HG02571 (cell line): ENCODE measurements at regions not wholly inside any gene's neighbourhood (a gene's known extent, or its start where the extent isn't known, plus 50 kb on each side); places are given as distances from the start of the nearest gene placed in this dataset.

Source experiments
- ATAC-seq: cut with Tn5 transposase; IDR thresholded peaks from one replicate; pipeline ENCODE4 v1.9.1; 2021; ENCODE audit warnings: mild to moderate bottlenecking, moderate library complexity; ENCODE audit not compliant: unreplicated experiment

GRCh38 chr18:41482501-41482900, 472.5 kb upstream of the PIK3C3 start:
- no peak for ATAC-seq

GRCh38 chr18:41466436-41467160, 488.4 kb upstream of the PIK3C3 start:
- ATAC-seq = no peak

GRCh38 chr18:41465386-41465785, 489.6 kb upstream of the PIK3C3 start:
- no peak for ATAC-seq

- no peak for ATAC-seq
Measured at GRCh38 chr18:41464278-41464677, 490.8 kb upstream of the PIK3C3 start.

GRCh38 chr18:41462946-41463345, 492.1 kb upstream of the PIK3C3 start:
- no peak for ATAC-seq

- ATAC-seq = no peak
Measured at GRCh38 chr18:41461114-41461513, 493.9 kb upstream of the PIK3C3 start.

GRCh38 chr18:41459656-41460055, 495.4 kb upstream of the PIK3C3 start:
- ATAC-seq = no peak

GRCh38 chr18:41458376-41458775, 496.7 kb upstream of the PIK3C3 start:
- no peak for ATAC-seq

- no peak for ATAC-seq
Measured at GRCh38 chr18:41457765-41458326, 497.2 kb upstream of the PIK3C3 start.

- no peak for ATAC-seq
Measured at GRCh38 chr18:41456831-41457230, 498.2 kb upstream of the PIK3C3 start.

- no peak for ATAC-seq
Measured at GRCh38 chr18:41449612-41450011, 505.4 kb upstream of the PIK3C3 start.

GRCh38 chr18:41444943-41445342, 510.1 kb upstream of the PIK3C3 start:
- no peak for ATAC-seq

- no peak for ATAC-seq
Measured at GRCh38 chr18:41436772-41437171, 518.3 kb upstream of the PIK3C3 start.

GRCh38 chr18:41418598-41418997, 536.4 kb upstream of the PIK3C3 start:
- no peak for ATAC-seq

- ATAC-seq = no peak
Measured at GRCh38 chr18:41416044-41416443, 539.0 kb upstream of the PIK3C3 start.

- ATAC-seq = no peak
Measured at GRCh38 chr18:41410006-41410405, 545.0 kb upstream of the PIK3C3 start.

GRCh38 chr18:41406834-41407233, 548.2 kb upstream of the PIK3C3 start:
- ATAC-seq = no peak

GRCh38 chr18:41396861-41397260, 558.2 kb upstream of the PIK3C3 start:
- ATAC-seq = no peak

- ATAC-seq = no peak
Measured at GRCh38 chr18:41396211-41396610, 558.8 kb upstream of the PIK3C3 start.

- no peak for ATAC-seq
Measured at GRCh38 chr18:41395695-41396094, 559.3 kb upstream of the PIK3C3 start.

GRCh38 chr18:41391616-41392595, 563.1 kb upstream of the PIK3C3 start:
- ATAC-seq = no peak

GRCh38 chr18:41390309-41390708, 564.7 kb upstream of the PIK3C3 start:
- ATAC-seq = no peak
